RWPE2 (cell line): ENCODE measurements at regions not wholly inside any gene's neighbourhood (a gene's known extent, or its start where the extent isn't known, plus 50 kb on each side); places are given as distances from the start of the nearest gene placed in this dataset.

Experiments used
- ATAC-seq: fragments of 200-7000 bp; cut with Tn5 transposase; 3 replicates; pipeline ENCODE4 v1.9.1; 2021; ENCODE audit warnings: low read depth
- DNase-seq: peaks from one replicate; pipeline ENCODE4 v3.0.0-alpha.2; 2020; ENCODE audit warnings: low spot score
- H3K27ac ChIP-seq: fragments of 450-650 bp; 2 replicates; pipeline ENCODE4 v1.5.1; 2017; ENCODE audit warnings: mild to moderate bottlenecking; ENCODE audit not compliant: poor library complexity, severe bottlenecking
- H3K27me3 ChIP-seq: fragments of 250-450 bp; sonication (Bioruptor Pico); 2 replicates; pipeline ENCODE4 v1.5.1; 2021; ENCODE audit warnings: mild to moderate bottlenecking, moderate library complexity; ENCODE audit not compliant: insufficient read depth, poor library complexity, severe bottlenecking
- H3K36me3 ChIP-seq: fragments of 250-450 bp; sonication (Bioruptor Pico); 2 replicates; pipeline ENCODE4 v1.5.1; 2020; ENCODE audit warnings: low read depth, mild to moderate bottlenecking, moderate library complexity
- H3K4me1 ChIP-seq: fragments of 250-450 bp; sonication (Bioruptor Pico); 2 replicates; pipeline ENCODE4 v1.5.1; 2021; ENCODE audit warnings: mild to moderate bottlenecking, moderate library complexity; ENCODE audit not compliant: insufficient read depth, poor library complexity, severe bottlenecking
- H3K4me3 ChIP-seq: fragments of 250-450 bp; sonication (Bioruptor Pico); 2 replicates; pipeline ENCODE4 v1.5.1; 2021; ENCODE audit warnings: mild to moderate bottlenecking, moderate library complexity; ENCODE audit not compliant: severe bottlenecking
- H3K9me3 ChIP-seq: fragments of 250-450 bp; sonication (Bioruptor Pico); 2 replicates; pipeline ENCODE4 v1.5.1; 2021; ENCODE audit warnings: mild to moderate bottlenecking, moderate library complexity; ENCODE audit not compliant: severe bottlenecking
- CTCF ChIP-seq: fragments of 450-650 bp; IDR thresholded peaks from one replicate; pipeline ENCODE4 v1.5.1; 2017; ENCODE audit warnings: mild to moderate bottlenecking, moderate library complexity; ENCODE audit not compliant: poor library complexity, severe bottlenecking

- DNase-seq = no peak
- no peaks in the 10 kb centered on the region for H3K4me1 ChIP-seq
- no peaks in the 10 kb centered on the region for H3K9me3 ChIP-seq
- H3K4me3 ChIP-seq = no peak overlapping the region
- no peaks in the 10 kb centered on the region for H3K36me3 ChIP-seq
- H3K27me3 ChIP-seq = no peaks in the 10 kb centered on the region
- ATAC-seq = no peak
- TF ChIP-seq CTCF = no peak
- no peak overlapping the region for H3K27ac ChIP-seq
Measured at GRCh38 chr6:21523652-21524051, 69.9 kb upstream of the SOX4 start.

- no peak overlapping the region for H3K4me3 ChIP-seq
- no peaks in the 10 kb centered on the region for H3K9me3 ChIP-seq
- DNase-seq = no peak
- H3K4me1 ChIP-seq = no peaks in the 10 kb centered on the region
- H3K27me3 ChIP-seq = no peaks in the 10 kb centered on the region
- TF ChIP-seq CTCF = no peak
- H3K36me3 ChIP-seq = no peaks in the 10 kb centered on the region
- no peak overlapping the region for H3K27ac ChIP-seq
- ATAC-seq = no peak
Measured at GRCh38 chr6:21524201-21524600, 69.3 kb upstream of the SOX4 start.

GRCh38 chr6:21526974-21527373 lies 66.6 kb upstream of the SOX4 start:
- no peaks in the 10 kb centered on the region for H3K27me3 ChIP-seq
- H3K27ac ChIP-seq = no peak overlapping the region
- no peaks in the 10 kb centered on the region for H3K9me3 ChIP-seq
- no peaks in the 10 kb centered on the region for H3K4me1 ChIP-seq
- DNase-seq (no peak), ATAC-seq (no peak)
- no peaks in the 10 kb centered on the region for H3K36me3 ChIP-seq
- H3K4me3 ChIP-seq = no peak overlapping the region
- no peak for TF ChIP-seq CTCF

GRCh38 chr6:21527731-21528130 lies 65.8 kb upstream of the SOX4 start:
- no peaks in the 10 kb centered on the region for H3K9me3 ChIP-seq
- no peak for DNase-seq
- H3K4me3 ChIP-seq = no peak overlapping the region
- no peaks in the 10 kb centered on the region for H3K36me3 ChIP-seq
- ATAC-seq = no peak
- H3K27ac ChIP-seq = no peak overlapping the region
- H3K4me1 ChIP-seq = no peaks in the 10 kb centered on the region
- H3K27me3 ChIP-seq = no peaks in the 10 kb centered on the region
- no peak for TF ChIP-seq CTCF

- ATAC-seq (no peak), DNase-seq (no peak)
- Histone ChIP-seq H3K9me3 (no peaks in the 10 kb centered on the region), H3K4me1 (no peaks in the 10 kb centered on the region), H3K4me3 (no peak overlapping the region), H3K36me3 (no peaks in the 10 kb centered on the region), H3K27me3 (no peaks in the 10 kb centered on the region), H3K27ac (no peak overlapping the region)
- no peak for TF ChIP-seq CTCF
Measured at GRCh38 chr6:21529431-21529830, 64.1 kb upstream of the SOX4 start.
